GM12874 (cell line): ENCODE measurements at regions not wholly inside any gene's neighbourhood (a gene's known extent, or its start where the extent isn't known, plus 50 kb on each side); places are given as distances from the start of the nearest gene placed in this dataset.

Experiments
- CTCF ChIP-seq: IDR thresholded peaks from 2 replicates; pipeline ENCODE4 v1.5.1; 2011; ENCODE audit warnings: low read depth, mild to moderate bottlenecking, control low read depth, low read length, moderate library complexity; ENCODE audit not compliant: insufficient read depth

- no peak for TF ChIP-seq CTCF
These were observed 137.8 kb upstream of the TENM3 start for GRCh38 chr4:182105416-182105815.

GRCh38 chr4:182107931-182108330 is 135.3 kb upstream of the TENM3 start:
- TF ChIP-seq CTCF, result no peak

GRCh38 chr4:182111586-182111985 is 131.6 kb upstream of the TENM3 start:
- TF ChIP-seq CTCF, result no peak

GRCh38 chr4:182113779-182114178 is 129.4 kb upstream of the TENM3 start:
- TF ChIP-seq CTCF, result no peak

- no peak for TF ChIP-seq CTCF
These were observed 118.8 kb upstream of the TENM3 start for GRCh38 chr4:182124359-182124758.

- no peak for TF ChIP-seq CTCF
These were observed 117.1 kb upstream of the TENM3 start for GRCh38 chr4:182126096-182126495.

GRCh38 chr4:182126603-182127002 is 116.6 kb upstream of the TENM3 start:
- no peak for TF ChIP-seq CTCF

GRCh38 chr4:182133033-182133432 is 110.2 kb upstream of the TENM3 start:
- TF ChIP-seq CTCF, result no peak
